ENCODE measurements at regions not wholly inside any gene's neighbourhood (a gene's known extent, or its start where the extent isn't known, plus 50 kb on each side); places are given as distances from the start of the nearest gene placed in this dataset.
"Not testable (repeated sequence)": the region's sequence is repeated elsewhere in the genome, so short reads cannot be mapped to it uniquely, and the experiment has no call there.

DNA sequence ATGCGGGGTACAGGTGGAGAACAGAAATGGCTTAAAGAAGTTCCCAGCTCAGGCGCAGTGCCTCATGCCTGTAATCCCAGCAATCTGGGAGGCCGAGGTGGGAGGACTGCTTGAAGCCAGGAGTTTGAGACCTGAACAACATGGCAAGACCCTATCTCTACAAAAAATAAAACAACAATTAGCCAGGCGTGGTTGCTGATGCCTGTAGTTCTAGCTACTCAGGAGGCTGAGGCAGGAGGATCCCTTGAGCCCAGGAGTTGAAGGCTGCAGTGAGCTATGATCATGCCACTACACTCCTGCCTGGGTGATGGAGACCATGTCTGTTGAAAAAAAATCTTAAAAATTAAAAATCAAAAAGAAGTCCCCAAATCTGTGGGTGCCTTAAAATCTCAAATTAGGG is 228.3 kb upstream of the WSB1 start:
- DNase-seq, result no peak

DNA sequence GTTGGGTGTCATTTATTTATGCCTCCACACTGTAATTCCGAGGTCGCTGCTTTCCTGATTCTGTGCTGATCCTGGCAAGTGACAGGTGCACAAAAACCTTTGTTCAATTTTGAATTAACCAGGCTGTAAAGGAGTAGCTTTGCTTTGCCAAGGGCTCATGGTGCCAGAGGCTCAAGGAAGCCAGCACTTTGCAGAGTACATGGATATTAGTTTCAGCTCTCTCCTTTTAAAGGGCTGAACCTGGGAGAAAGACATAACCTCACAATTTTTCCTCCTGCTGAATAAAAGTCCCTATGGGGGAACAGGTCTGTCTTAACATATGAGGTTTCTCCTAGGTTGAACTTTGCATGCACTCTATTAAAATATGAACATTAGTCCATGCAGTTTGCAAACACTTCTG is 227.6 kb upstream of the WSB1 start:
- no peak for DNase-seq

DNA sequence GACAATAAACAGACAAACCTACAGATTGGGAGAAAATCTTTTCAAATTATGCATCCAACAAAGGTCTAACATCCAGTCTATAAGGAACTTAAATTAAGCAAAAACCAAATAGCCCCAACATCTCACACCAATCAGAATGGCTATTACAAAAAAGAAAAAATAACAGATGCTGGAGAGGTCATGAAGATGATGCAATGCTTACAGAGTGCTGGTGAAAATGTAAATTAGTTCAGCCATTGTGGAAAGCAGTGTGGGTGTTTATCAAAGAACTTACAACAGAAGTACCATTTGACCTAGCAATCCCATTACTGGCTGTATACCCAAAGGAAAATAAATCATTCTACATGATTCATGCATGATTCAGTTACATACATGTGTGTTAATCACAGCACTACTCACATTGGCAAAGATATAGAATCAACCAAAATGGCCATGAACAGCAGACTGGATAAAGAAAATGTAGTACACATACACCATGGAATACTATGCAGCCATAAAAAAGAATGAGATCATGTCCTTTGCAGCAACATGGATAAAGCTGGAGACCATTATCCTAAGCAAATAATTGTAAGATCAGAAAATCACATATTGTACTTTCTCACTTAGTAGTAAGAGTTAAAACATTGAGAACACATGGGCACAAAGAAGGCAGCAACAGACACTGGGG is 223.9 kb upstream of the WSB1 start:
- DNase-seq, result no peak

DNA sequence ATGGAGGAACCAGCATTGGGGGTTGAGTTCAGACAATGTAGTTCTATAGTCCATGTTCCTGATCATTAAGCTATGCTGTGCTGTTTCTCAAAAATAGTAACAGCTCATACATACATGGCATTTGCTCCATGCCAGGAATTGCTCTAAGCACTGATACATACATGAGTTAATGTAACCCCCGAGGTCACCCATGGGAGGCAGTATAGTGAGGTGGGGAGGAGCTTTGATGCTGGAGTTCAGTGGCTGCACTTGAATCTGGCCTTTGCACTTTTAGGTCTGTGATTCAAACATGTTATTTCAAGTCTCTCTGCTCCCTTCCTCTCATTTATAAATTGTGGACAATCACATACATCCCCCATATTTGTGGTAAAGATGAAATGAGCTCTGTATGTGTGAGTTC is 223.1 kb upstream of the WSB1 start:
- no peak for DNase-seq

DNA sequence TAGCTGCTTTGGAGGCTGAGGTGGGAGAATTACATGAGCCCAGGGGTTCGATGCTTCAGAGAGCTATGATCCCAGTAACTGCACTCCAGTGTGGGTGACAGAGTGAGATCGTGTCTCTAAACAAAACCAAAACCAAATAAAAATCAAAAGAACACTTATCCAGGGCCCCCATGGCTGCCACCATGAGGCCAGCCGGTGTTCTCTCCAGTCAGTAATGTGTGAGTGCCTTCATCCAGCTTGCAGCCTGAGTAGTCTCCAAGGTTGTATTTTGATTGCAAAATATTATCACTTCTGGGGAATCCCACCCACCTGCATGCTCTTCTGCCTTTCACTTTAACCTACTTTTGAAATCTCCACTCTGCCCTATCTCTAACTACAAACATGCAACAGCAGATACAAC is 221.0 kb upstream of the WSB1 start:
- no peak for DNase-seq

DNA sequence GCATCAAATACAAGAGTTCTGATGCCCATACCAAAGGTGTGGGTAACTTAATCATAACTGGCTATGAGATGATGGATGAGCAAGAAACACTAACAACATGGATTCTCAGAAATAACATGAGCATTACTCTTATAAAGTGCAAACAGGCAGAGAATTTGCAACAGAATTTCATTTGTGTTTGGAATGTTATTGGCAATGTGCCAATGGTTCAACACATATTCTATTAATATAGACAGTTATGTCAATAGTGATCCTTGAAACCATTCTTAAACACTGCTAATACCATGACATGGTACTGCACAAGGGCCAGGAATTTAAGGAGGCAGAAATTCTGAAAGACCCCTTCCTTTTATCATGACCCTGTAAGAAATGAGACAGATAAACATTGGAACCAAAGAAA is 217.1 kb upstream of the WSB1 start:
- no peak for DNase-seq

DNA sequence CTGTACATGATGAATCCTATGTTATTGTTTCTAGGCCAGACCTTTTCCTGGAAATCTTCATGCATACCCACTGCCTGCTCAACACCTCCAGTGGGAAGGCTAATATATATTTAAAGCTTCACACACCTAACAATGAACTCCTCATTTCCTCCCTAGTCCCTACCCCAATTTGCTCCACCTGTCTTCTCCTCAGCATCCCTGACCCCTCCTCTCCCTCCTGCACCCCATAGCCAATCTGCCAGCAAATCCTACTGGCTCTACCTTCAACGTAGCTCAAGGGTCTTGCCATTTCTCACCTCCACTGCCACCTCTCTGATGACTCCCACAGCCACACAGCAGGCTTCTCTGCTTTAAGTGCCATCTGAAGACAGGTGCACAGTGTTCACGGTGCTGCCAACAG is 215.6 kb upstream of the WSB1 start:
- DNase-seq, result no peak

DNA sequence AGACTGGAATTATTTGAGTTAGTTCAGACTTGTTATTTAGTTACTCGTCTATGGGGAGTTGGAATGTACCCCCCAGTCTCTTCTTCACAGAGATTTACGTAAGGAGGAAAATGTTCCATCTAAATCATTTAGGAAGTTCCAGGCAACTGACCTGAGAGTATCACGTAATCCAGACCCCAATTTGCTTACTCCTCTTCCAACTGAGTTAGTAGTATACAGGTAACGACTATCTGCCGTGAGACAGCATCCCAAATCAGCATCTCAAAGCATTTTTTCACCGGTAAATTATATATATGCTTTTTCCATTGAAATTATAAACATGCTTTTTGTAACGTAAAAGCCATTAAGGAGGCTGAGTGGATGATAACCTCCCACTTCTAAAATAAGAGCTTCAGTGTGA is 214.3 kb upstream of the WSB1 start:
- DNase-seq, result no peak

DNA sequence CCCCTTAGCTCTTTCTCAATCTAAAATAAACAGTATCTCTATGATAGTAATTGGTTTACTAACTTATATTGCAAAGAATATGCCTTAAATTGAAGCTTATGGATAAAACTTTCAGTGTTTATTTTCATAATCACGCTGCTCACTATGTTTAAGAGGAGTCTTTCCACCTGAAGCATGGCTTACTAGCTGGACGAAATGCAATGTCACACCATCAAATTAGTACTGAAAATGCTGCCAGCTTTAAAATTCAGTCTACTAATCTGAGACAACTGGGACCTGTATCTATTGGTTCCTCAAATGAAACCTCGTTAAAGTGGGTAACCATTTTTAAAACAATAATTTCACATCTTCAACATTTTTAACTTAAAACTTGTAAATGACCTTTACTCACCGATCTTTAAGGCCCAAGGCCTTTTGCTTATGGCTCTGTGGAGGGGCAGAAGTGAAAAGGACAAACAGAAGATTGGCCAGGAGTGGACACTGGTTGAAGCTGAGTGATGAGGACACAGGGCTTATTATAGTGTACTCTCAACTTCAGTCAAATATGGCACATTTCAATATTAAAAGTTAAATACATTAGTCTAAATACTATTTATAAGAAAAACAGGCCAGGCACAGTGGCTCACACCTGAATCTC is 212.8 kb upstream of the WSB1 start:
- DNase-seq, result no peak

DNA sequence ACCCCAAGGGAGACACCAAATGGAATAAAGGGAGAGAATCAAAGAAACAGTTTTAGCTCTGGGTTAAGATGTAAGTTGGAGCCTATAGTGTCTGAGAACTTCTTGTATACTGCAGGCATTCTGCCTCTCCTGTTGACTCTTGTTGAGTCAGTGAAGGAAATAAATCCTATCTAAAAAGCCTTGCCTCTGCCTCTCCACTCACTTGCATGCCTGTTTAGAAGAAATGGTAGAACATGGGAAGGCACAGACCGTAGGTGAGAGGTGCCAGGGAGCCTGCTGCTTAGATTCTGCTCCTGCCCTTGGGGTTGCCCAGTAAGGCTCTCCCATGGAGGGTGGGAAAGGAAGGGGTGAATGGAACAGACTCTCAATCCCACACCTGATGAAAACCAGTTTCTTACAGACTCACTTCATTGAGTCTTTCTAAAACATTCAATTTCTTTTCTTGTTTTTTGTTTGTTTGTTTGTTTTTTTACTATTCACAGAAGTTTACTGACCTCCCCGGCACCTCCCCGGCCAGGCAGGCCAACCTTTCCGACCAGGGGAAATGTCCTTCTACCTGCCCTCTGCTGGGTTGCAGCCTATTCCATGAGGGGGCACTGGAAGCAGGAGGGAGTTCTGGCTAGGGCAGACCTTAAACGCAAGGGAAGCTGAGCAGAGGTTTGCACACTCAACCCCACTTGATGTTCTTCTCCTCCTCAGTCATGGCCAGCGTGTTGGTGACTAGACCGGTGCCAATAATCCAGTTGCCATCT is 211.7 kb upstream of the WSB1 start:
- no peak for DNase-seq

DNA sequence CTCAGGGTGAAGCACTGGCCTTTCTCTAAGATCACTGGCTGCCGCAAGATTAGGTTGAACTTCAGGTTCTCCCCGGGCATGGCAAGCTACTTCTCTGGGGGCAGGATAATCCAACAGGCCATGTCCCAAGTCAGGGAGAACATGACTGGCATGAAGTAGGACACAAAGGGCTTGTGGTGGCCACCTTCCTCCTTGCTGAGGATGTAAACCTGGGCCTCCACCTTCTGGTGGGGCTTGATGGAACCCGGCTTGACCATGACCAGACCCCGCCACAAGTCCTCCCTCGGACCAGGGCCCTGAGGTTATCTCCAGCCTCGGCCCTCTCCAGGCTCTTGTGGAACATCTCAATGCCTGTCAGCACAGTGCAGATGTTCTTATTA is 211.1 kb upstream of the WSB1 start:
- no peak for DNase-seq

DNA sequence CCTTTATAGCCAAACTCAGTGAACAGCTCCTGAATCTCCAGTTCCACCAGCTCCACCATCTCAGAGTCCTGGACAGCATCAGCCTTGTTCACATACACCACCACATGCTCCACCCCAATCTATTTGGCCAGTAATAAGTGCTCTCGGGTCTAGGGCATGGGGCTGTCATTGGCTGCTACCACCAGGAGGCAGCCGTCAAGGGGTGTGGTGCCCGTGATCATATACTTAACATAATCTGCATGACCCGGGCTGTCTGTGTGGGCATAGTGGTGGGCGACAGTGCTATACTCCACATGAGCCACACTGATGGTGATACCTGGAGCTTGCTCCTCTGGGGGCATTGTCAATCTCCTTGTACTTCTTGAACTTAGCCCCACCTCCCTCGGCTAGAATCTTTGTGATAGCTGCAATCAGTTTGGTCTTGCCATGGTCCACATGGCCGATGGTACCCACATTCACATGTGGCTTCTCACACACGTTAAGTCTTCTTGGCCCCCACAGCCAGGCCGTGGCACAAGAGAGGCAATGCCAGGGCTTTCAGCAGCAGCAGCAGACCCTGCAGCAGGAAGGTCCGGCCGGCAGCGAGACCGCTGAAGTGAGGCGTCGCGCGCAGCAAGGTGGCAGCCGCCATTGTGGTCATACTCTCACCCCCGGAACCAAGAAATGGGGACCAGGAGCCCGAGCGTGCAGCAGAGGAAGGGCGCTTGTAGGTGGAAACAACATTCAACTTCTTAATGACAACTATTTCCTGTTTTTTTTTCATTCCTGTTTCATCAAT is 210.3 kb upstream of the WSB1 start:
- DNase-seq, result no peak

DNA sequence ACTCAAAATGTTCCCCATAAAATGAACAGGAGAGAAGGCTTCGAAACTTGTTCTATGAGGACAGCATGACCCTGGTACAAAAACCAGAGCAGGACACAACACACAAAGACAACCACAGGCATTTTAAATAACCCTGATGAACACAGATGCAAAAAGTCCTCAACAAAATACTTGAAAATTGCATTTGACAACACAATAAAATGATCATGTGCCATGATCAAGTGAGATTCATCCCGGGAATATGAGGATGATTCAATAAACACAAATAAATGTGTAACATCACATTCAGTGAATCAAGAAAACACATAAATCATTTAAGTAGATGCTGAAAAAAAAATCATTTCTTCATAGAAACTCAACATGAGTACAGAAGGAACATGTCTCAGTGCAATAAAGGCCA is 208.4 kb upstream of the WSB1 start:
- DNase-seq, result no peak

DNA sequence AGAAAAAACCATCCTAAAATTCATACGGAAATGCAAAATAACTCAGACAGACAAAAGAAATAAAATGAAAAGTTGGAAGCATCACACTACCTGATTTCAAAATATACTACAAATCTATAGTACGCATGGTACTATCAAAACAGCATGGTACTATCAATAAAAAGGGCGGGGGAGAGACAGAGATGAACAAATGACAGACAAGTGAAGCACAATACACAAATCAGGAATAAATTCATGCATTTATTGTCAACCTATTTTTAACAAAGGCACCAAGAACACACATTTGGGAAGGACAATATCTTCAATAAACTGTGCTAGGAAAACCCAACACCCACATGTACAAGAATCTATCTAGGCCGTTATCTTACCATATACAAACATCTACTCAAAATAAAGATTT is 207.4 kb upstream of the WSB1 start:
- no peak for DNase-seq

DNA sequence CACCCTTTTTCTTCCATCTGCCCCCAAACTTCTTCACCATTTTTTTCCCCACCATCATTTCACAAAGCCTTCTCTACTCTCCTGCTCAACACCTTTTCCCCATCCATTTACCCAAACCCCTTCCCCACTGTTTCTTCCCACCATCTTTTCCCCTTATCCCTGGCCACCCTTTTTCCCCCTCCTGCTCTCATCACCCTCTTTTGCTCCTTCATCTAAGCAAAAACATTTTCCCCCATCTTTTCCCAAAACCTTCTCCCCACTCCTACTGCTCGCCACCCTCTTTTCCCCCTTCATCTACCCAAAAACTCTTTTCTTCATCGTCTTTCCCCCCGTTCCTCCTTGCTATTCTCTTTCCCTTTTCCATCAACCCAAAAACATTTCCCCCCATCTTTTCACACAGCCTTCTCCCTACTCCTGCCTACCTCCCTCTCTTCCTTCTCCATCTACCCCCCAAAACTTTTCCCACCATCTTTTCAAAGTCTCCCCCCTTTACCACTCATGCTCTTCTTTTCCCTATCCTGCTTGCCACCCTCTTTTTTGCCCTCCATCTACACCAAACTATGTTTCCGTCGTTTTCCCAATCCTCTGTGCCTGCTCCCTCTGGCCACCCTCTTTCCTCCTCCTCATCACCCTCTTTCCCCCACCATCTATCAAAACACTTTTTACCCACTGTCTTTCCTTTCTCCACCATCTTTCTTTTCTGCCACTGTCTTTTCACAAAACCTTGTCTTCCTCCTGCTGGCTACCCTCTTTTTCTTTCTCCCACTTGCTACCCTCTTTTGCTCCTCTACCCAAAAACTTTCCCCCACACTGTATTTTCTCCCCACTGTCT is 205.8 kb upstream of the WSB1 start:
- DNase-seq, result no peak

DNA sequence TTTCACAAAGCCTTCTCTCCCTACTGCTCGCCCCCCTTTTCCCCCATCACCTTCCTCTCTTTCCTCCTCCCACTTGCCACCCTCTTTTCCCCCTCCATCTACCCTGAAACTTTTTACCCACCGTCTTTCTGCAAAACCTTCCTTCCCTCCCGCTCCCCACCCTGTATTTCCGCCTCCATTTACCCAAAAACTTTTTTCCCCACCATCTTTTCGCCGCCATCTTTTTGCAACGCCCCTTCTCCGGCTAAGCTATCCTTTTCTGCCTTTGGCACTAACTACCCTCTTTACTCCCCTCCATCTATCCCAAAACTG is 205.2 kb upstream of the WSB1 start:
- no peak for DNase-seq

DNA sequence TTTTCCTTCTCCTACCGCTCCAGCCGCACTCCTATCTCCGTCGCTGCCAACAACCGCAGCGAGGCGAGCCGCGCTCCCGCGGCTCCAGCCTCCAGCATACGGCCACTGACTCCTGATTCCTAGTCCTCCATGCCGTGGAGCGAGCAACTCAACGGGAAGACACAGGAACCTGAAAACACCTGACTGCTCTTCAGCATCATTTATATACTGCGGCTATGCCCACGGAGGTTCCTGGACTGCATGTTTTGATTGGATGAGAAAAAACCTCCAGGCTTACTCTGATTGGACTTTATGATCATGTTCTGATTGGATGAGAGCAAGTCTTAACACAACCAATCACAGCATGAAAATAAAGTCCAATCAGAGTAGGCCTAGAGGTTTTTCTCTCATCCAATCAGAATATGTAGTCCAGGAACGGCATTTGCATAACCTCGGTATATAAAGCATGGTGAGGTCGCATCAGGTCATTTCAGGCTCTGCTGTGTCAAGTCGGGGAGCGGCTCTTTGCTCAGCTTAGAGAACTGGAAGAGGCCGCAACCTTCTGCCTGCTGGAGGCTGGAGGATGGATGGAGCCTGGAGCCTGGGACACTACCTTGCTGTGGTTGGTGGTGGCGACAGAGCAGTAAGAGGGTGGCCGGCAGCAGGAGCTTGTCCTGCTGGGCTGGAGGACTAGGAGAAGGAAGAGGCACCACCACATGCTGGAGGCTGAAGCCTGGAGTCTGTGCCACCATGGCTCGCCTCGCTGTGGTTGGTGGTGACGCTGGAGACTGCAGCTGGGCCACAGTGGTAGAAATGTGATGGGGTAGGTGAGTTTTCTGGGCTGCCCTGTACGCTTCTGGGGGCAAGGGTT is 204.6 kb upstream of the WSB1 start:
- not testable (repeated sequence) for DNase-seq

DNA sequence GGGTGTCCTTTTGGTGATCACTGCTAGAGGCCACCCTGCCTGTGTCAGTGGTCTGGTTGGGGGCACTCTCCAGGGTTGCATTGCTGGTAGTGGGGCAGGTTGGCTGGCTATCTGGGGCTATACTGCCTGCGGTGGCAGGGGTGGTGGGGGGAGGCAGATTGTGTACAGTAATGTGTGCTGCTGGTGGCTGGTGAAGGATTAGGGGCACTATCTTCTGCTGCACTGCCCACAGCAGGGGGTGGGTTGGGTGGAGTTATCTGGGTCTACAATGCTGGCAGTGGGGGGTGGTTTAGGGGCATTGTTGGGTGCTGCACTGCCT is 204.0 kb upstream of the WSB1 start:
- DNase-seq, result no peak

DNA sequence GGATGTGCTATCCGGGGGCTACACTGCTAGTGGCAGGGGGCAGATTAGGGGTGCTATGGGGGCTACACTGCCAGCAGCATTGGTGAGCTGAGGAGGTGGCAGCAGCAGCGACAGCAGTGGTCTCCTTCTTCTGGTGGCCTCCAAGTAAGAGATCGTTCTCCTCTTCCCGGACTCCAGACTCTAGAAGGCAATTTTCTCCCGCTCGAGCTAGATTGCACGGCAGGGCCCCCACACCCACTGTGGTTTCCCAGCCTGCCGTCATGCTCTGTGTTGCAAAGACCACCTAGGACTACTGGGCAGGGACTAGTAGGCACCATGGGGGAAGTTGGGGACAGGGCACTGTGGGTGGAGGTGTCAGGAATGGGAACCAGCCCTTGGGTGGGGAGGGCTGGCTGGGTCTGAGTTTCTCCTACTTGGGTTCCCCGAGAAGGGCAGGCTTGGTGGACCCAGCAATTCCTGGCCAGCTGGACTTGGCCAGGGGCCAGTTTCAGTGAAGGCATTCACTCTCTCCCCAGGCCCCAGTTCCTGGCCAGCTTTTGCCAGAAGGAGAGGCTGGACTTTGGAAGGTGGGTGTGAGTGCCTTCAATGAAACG is 203.4 kb upstream of the WSB1 start:
- DNase-seq, result not testable (repeated sequence)

DNA sequence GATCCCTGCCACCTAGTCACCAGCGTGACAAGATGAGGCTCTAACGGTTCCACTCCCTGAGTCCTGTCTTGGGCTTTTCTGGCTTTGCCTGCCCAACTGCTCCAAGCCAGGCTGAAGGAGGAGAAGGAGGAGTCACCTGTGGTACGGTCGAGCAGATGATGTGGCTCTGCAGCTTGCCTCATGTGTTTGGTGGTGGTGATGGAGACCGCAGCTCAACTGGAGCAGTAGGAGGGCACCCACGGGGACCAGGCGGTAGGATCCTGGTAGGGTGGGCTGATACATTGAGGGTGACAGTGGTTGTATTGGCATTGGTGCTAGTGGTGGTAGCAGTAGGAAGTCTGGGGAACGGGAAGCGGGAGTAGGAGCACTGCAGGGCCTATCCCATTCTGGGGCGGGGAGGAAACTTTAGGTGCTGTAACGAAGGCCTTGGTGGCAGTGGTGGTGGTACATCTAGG is 202.8 kb upstream of the WSB1 start:
- DNase-seq, result no peak

DNA sequence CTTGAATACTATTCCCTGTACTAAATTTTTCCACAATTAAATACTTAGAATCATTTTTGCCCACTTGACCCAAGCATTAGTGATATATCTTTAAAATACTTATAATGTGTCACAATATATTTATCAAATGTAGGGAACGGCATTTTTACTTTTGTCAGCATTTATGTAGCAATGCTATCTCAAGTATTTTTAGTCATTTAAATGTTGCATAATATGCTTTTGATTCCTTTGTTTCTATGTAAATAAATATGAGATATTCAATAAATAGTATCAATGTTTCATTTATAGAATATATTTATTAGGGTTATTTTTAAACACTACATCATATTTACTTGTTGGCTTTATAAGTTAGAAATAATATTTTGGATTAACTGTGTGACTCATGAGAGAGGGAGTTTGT is 199.7 kb upstream of the WSB1 start:
- not testable (repeated sequence) for DNase-seq

Data from muscle of arm (tissue), 1 donor.